Limb (tissue), 2 donors: ENCODE measurements at regions not wholly inside any gene's neighbourhood (a gene's known extent, or its start where the extent isn't known, plus 50 kb on each side); places are given as distances from the start of the nearest gene placed in this dataset.
"Not testable (repeated sequence)": the region's sequence is repeated elsewhere in the genome, so short reads cannot be mapped to it uniquely, and the experiment has no call there.

Experiments used
- DNase-seq, 2 donors: peaks; one replicate each; pipeline ENCODE4 v3.0.0-alpha.2; 2016; ENCODE audit errors: extremely low spot score in 2 of 2

DNA sequence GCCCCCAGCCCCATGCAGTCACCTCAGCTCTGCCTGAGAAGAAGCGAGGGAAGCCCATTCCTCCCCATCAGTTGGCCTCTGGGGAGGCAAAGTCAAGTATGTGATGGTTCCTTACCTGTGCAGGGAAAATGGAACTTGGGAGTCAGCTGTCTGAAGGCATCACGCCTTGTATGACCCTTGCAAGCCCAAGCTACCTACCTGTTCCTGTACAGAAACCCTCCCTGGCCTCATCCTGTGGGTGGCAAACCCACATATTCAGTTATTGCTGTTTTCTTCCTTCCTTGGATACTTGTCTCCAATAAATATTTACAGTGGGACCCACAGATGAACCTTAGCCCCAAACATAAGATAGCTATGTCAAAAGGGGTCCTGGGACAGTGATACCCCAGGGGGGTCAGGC lies 92.2 kb upstream of the MLN start:
- DNase-seq: no peak

DNA sequence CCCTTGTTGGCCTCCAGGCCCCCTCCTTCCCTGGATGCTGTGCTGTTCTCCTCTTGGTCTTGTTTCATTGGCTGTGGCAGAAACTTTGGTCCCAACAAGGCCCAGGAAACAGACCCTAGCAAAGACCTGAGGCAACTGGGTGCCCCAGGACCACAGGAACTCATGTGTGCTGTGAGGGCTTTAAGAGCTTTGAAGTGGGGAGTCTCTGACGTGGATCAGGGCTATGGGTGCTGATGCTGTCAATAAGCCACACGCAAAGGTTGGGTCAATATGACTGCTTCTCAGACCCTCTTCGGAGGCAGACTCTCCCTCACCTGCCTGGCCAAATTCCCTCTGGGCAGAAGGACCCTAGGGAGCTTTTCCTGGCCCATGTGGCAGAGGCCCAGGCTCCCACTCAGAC lies 91.5 kb upstream of the MLN start:
- DNase-seq: no peak

DNA sequence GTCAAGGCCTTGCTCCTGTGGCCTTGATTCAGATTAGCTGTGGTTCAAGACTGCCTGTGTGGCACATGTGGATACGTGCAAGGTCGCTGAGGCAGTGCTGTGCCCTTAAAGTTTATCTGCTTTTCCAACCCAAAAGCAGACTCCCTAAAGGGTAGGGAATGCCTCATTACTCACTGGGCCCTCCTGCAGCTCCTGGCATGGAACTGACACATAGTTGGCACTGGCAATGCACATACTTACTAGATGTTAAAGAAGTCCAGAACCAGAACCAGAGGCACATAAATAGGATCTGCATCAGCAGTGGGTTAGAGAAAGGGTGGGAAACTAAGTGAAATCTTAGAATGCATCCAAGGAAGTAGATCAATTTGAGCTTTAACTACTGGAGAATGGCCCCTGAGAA lies 90.6 kb upstream of the MLN start:
- DNase-seq: no peak

DNA sequence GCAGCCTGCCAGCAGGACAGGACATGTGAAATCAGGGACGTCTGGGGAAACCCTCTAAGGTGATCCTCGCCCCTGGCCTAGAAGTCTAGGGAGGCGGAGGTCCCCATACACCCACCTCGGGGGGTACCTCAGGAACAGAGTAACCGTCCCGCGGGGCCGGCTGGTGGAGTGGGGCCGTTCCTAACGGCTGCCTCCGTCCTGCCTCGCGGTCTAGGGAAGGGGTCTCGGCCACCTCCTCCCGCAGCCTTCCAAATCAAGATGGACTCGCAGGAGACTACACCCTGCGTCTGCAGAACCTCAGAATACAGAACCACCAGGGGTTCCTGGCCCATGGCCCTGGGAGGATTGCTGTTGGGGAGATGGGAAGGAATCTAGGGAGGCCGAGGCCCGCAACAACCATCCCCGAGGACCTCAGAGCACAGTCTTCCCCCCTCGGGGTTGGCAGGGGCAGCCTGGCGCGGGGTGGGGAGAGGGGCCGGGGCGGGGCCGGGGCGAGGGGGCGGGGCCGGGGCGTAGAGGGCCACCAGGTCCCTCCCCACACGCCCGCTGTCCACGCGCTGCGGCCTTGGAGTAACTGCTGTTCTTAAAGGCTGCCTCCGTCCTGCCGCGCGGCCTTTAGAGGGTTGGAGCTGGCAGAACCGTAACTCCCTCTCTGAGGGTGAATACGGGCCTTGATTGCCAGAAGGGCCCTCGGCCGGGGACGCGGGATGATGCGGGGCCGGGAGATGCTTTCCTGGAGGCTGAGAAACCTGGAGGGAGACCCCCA lies 89.0 kb upstream of the MLN start:
- DNase-seq: no peak

DNA sequence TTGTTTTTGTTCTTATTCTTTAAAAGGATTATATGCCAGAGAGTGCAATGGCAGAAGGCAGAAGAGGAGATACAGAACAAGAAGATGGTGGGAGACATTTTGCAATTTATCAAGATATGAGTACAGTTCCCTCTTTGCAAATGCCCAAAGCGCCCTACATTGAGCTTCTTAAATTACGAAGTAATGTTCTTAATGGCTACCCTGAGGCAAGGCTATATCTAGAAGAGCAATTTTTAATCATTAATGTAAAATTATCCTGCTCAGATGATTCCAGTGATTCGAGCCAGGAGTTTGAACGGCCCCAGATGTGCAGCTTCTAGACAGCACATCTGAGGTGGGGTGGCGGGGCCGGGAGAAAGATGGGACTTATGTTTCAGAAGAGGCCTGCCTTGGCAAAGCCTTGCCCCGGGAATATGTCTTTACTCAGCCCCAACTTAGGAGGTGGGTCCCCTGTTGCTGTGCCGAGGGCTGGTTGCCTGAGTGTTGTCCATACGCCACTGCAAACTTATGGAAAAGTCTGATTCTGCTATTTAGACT lies 84.9 kb upstream of the MLN start:
- no peak for DNase-seq

DNA sequence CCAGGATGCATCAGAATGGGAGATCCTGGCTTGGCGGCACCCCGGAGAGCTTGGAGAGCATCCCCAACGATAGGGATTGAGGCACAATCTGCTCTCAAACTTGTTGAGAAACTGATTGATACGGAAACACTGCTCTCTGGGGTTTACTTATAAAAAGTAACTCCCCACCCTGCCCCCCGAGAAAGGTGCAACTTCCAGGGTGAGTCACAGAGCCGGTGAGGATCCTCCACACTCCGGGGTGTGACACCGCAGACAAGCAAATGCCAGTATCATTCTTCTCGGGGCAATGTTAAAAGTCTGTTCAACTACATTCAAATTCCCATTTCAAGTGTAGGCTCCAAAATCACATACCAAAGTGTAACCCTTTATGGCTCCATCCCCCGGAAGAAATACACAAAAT lies 84.4 kb upstream of the MLN start:
- no peak for DNase-seq

DNA sequence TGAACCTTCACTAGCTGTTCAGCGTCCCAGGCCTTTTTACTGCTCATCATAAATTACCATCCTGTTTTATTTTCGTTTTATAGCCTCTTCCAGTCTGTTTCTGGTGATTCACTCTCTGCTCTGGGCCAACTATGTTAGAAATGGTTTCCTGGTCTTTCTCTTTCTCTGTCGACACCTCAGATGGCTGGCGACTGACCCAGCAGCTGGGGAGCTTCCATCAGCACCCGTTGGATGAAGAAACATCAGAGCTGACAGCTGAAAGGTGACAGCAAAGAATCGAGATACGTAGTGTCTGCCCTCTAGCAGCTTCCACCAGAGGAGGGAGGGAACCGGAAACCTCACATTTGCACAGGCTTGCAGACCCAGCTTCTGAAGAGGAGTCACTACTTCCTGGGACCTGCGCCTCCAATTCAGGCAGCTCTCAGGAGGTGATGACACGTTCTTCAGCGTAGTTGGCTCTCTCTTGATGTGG lies 82.9 kb upstream of the MLN start:
- peak in 1 of 2 donors; percentile 21 for DNase-seq

DNA sequence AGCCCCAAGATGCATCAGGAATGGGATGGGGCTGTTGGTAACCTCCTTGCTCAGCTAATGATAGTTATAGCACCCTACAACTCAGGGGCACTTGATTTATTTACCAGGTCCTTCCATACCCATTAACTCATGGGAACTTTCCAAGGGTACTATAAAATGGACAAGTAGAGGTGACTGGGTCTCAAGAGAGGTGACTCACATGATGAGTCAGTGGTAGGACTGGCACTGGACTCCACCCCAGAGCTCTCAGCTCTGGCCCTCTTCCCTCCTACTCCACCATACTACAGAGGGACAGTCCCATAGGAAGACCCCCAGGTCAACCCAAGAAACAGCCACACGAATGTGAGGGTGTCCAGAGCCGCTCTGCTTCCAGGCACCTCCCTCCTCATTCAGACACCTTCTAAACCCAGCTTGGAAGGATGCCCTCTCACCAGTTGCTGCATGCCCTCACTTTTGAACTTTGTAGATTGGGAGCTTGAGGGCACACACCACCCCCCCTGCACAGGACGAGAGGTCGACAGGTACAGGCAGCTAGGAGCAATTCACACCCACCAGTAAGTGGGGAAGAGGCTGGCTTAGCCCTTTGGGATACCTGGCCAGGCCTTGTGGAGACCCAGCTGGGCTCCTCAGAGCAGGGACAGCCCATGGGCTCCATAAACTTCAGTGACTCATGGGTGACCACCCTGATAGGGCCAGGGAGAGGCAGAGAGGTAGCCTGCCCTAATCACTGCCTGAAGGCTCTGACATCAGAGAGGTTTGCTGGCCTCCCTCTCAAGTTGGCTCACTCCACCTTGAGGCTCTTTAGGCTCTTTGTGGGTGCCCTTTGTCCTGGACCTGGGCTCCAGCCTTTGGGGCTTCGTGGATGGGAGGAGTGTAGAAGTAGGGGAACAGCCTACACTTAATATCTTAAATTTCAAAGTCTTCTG lies 81.6 kb upstream of the MLN start:
- no peak for DNase-seq

DNA sequence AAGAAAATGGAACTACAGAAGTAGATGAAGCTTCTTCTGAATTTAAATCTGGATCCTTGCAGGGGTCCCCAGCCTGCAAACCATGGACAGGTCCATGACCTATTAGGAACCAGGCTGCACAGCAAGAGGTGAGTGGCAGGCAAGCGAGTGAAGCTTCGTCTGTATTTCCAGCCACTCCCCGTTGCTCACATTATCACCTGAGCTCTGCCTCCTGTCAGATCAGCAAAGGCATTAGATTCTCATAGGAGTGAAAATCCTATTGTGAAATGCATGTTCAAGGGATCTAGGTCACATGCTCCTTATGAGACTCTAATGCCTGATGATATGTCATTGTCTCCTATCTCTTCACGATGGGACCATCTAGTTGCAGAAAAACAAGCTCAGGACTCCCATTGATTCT lies 79.8 kb upstream of the MLN start:
- DNase-seq: not testable (repeated sequence)

DNA sequence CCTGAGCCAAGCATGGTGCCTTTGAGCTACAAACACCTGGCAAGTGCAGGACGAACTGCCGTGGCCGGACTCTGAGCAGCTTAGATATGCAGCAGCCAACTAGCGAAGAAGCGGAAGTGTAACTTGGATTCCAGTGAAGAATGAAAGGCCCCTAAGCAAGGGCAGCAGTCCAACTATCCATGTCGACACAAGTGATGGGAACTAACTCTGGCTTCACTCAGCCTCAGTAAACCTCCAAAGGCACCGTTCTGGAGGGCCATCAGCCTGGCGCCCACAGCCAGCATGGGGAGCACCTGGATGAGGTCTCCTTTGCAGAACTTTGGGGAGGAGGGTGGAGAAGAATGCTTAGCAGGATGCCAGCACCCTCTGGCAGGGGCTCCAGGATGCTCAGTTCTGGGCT lies 78.4 kb upstream of the MLN start:
- DNase-seq: peak in 1 of 2 donors; percentile 49

DNA sequence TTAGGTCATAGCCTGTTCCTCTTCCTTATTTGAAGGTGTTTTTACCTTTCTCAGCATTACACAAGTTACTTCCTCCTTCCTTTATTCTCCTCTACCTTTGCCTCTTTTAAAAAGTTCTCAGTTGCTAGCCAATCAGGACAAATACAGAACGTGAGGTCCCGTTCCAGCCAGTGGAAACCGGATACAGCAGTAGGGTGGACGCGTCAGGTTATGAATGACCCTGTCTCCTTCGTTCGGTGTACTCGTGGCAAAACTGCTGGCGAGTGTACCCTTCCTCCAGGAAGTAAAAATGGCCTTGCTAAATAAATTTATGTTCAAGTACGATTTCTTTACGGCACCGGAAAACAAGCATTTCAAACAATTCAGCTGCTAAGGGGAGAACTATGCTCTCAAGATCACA lies 77.0 kb upstream of the MLN start:
- DNase-seq: no peak

DNA sequence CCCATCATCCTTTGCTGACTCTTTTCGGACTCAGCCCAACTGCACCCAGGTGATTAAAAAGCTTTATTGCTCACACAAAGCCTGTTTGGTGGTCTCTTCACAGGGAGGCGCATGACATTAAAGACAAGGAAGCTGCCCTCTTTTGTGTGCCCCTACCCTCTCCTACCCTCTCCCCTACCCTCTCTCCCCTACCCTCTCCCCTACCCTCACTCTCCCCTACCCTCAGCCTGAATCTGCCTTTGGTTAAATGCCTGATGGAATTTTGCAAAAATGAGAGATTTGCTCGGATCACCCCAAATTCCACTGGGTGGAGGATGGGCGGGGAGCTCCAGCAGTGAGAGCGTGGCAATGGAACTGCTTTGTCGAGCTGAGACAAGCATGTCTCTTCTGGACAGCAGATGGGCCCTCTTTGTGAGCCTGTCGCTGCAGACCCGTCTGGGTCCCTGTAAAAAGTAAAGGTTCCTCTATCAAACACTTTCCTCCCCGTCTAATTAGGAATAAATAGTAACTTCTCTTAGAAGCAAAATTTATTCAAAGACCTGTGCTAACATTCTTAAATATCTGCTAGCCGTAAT lies 76.4 kb upstream of the MLN start:
- no peak for DNase-seq

DNA sequence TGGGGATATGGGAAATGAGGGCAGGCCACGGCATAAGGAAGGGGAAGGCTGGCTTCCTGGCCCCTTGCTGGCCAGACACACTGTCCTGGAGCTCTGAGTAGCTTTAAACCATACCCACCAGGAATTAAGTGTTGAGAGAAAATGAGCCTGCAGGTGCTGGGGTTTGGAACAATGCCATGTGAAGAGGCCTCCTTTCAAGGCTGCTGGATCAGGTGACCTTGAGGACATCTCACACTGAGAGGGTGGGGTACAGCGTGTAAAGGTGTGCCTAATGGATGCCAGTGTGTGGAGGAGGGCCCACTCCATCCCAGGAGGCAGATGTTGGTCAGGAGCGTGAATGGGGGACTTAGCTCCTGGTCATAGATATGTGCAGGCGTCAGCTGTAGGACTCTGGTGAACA lies 74.8 kb upstream of the MLN start:
- no peak for DNase-seq

DNA sequence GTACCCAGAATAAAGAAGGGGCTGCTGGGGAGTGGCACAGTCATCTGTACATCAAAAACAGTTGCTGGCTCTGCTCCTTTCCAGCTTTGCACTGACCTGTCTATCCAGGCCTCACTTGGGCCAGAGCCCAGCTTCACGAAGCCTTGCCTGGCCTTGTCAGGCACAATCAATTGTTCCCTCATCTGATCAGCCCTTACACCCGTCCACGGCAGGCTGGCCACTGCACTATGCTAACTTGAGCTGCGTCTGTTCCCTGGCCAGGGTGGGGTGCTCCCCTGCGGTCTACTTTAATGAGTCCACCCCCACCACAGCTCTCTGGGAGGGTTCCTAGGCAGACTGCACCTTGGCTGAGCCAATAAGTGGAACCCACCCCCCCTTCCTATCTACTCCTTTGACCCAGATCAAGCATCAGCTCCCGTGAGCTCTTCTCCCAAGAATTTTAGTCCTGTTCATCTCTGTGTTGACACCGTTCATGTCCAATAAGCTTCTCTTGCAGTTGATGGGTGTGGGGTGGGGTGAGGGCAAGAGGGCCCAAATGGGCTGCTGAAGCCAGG lies 74.3 kb upstream of the MLN start:
- DNase-seq: no peak

DNA sequence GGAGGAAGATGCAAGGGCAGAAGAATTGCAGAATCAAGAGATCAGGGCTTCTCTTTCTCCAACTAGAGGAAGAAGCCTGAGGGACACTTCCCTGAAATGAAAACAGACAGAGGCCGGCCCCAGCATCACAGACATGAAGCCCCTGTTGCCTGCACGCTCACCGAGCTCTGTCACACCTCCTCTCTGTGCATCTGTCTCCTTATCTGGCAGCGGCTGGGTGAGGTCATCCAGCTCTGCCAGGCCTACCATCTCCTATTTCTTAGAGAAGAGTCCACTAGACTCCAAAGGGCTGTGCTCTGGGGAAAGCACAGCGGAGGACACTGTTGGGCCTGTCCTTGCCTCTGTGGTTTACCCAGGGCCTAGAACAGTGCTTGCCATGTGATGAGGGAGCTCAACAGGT lies 71.9 kb upstream of the MLN start:
- DNase-seq: no peak

DNA sequence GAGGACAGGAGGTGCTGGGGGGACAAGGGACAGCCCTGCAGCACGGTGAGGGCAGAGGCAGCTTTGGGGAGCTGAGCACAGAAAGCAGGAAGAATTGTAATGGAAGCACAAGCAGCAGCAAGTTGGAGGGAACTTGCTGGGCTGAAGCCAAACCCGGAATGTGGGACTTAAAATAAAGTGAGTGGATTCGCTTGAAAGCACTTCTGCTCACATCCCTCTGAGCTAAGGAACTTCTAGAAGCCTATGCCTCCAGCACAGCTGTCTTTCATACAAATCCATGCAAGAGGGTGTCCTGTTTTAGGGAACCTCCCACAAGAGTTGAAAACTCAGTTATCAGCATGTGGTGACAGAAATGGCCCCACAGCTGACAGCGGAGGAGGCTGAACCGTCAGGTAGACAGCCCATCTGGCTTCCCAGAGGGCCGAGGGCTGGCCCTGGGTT lies 71.4 kb upstream of the MLN start:
- DNase-seq: peak; percentile 42 to 55

DNA sequence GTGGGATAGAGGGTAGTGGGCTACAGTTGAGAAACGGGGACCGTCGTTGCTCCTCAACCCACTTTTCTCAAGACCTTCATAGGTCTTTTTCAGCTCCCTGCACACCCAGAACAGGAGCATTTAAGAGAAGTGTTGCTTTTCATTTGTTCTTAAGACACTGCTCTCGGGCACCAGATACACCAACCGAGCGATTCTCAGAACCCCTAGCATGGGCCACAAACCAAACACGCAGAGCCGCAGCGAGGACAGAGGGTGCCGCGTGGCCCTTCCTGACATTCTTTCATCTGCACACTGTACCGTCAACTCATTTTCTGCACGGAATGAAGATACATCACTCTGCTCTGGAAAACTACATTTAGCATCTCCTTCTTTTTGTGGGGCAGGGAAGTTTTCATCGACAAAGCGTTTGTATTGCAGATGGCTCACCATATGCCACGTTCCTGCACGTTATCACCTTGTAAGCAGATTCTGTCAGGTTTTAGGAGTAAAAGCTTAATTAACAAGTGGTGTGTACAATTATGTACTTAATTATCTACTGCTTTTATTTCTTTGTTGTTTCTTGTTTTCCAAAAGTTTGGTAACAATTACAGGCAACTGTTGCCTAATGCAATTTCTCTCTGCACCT lies 70.4 kb upstream of the MLN start:
- DNase-seq: no peak

DNA sequence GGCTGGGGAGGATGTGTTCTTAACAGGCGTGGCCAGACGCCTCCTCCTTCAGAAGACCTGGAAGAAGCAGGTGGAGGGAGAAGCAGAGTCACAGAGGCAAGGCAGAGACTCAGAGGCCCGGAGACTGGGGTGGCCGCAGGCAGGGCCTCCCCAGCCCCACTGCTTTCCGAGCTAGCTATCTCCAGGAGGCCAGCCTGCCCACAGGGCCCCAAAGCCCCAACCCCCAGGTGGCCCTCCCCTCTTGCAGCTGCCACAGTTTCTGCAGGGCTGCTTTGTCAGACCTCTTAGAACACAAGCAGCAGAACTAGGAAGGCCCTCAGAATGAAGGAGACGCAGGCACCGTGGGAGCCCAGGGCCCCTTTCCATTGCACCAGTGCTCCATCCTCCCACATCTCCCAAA lies 69.0 kb upstream of the MLN start:
- DNase-seq: no peak

DNA sequence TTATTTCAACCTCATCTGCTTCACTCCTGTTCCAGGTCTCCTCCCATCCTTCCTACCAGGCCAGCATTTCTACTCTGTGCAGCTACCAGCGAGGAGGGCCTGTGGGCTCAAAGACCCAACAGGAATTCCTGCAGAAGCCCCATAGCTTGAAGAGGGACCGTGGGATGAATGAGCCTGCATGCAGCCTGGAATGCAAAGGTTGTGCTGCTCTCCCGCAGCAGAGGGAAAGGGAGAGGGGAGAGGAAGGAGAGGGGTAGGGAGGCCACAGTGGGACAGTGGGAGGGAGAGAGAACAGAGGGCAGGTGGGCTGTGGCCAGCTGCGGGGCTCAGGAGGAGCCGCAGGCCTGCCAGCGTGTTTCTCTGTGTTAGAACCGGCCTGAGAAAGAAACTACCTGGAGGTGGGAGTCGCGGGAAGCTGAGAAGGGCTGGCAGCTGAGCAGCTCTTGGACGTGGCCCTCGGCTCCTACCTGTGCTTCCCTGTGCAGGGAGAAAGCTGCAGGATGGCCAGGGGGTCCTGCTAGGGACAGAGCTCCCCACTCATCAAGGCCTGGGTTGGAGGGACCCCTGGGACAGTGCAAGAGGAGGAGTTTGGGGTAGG lies 66.1 kb upstream of the MLN start:
- no peak for DNase-seq

DNA sequence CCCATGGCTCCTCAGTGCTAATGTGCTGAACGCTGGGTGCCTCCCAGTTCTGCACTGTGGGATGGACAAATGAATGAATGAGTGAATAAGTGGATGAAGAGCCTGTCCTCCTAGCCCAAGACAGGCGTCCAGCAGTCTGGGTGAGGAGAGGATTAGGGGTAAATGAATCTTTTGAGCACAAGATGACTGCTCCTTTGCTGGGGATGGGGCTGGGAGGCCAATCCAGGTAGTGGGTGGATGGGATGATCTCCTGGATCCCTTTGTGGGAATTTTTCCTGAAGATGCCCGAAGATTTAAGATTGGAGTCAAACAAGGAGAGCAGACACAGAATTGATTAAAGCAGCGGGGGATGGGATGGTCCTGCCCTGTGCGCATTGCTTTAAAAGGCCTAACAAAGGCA lies 65.3 kb upstream of the MLN start:
- no peak for DNase-seq

DNA sequence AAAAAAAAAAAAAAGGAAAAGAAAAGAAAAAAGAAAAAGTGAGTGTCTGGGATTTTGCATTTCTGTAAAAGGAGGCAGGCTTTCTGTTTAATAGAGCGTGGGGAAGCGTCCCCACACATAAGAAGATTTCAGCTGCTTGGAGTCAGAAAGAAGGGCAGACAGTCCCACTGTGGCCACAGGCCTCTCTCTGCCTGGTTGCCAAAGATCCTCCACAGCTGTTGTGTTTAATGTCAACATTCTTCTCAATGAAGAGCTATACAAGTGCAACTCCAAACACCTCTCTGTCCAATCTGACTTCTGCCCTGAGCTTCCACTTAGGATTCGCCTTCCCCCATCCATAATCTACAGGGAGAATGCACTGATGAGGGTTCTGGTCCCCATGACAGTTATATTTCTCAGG lies 64.3 kb upstream of the MLN start:
- no peak for DNase-seq
